A549 (cell line): ENCODE measurements at regions not wholly inside any gene's neighbourhood (a gene's known extent, or its start where the extent isn't known, plus 50 kb on each side); places are given as distances from the start of the nearest gene placed in this dataset.

ENCODE experiments used
- ATAC-seq, 2 experiments: fragments of 200-7000 bp in 1 of 2; fragments of >200 bp in 1 of 2; cut with Nextera tagmentation in 1 of 2; cut with Tn5 transposase in 1 of 2; 3 replicates each; pipeline versions ENCODE4 v1.8.0 to v1.9.1; 2018 to 2020; ENCODE audit warnings: mild to moderate bottlenecking in 1 of 2, moderate library complexity in 1 of 2
- CTCF ChIA-PET: fragments of 300-600 bp; sonication (Branson Sonifier 250); formaldehyde crosslinking; extraction: SDS; loops from one replicate; lab custom pipeline; 2021; ENCODE audit warnings: antibody characterized with exemption, inconsistent platforms; lab: Yijun Ruan, JAX
- POLR2A ChIA-PET: fragments of 350-600 bp; formaldehyde crosslinking; extraction: SDS; loops from one replicate; lab custom pipeline; 2021; ENCODE audit warnings: antibody characterized with exemption, inconsistent platforms; lab: Yijun Ruan, JAX
- DNase-seq, 2 experiments: peaks; one replicate each; pipeline versions ENCODE4 v3.0.0 to v3.0.0-alpha.2; 2011 to 2016; ENCODE audit warnings: low read depth in 1 of 2, low spot score in 1 of 2
- FAIRE-seq: peaks from 2 replicates; lab custom pipeline; 2011; peaks lifted over from hg19 to GRCh38; lab: Jason Lieb, UNC
- H3K27ac ChIP-seq, 2 experiments: fragments of >200 bp; sonication (Bioruptor Twin); formaldehyde crosslinking; 3 replicates each; pipeline ENCODE4 v1.5.1; 2016 to 2017
- H3K4me1 ChIP-seq: fragments of >200 bp; sonication (Bioruptor Twin); formaldehyde crosslinking; 3 replicates; pipeline ENCODE4 v1.6.1; 2016
- H3K4me2 ChIP-seq: fragments of >200 bp; sonication (Bioruptor Twin); formaldehyde crosslinking; 3 replicates; pipeline ENCODE4 v1.6.1; 2016
- H3K4me3 ChIP-seq: fragments of >200 bp; sonication (Bioruptor Twin); formaldehyde crosslinking; 3 replicates; pipeline ENCODE4 v1.5.1; 2016
- H3K9me3 ChIP-seq: fragments of >200 bp; sonication (Bioruptor Twin); formaldehyde crosslinking; 3 replicates; pipeline ENCODE4 v1.6.1; 2016
- ATOH8 ChIP-seq: fragments of 250-450 bp; sonication (Bioruptor Pico); IDR thresholded peaks from 2 replicates; pipeline ENCODE4 v1.5.0; 2020; ENCODE audit warnings: low read depth, mild to moderate bottlenecking, moderate library complexity
- BHLHE40 ChIP-seq: IDR thresholded peaks from 2 replicates; pipeline ENCODE4 v1.6.1; 2012; ENCODE audit warnings: low read depth, low read length, inconsistent platforms
- CBX8 ChIP-seq: fragments of 200-600 bp; sonication (generic); IDR thresholded peaks from 2 replicates; pipeline ENCODE4 v1.6.1; 2016
- CEBPB ChIP-seq, 2 experiments: fragments of >200 bp in 1 of 2; sonication (Bioruptor Twin) in 1 of 2; formaldehyde crosslinking in 1 of 2; IDR thresholded peaks; 2 replicates each; pipeline ENCODE4 v1.6.1; 2012 to 2016
- CHD2 ChIP-seq: fragments of 150-350 bp; IDR thresholded peaks from 2 replicates; pipeline ENCODE4 v1.6.1; 2014; ENCODE audit warnings: low read length; ENCODE audit not compliant: partially characterized antibody
- EHMT2 ChIP-seq: fragments of 200-600 bp; sonication (generic); IDR thresholded peaks from 2 replicates; pipeline ENCODE4 v1.6.1; 2016; ENCODE audit warnings: antibody characterized with exemption, low read depth, mild to moderate bottlenecking, moderate library complexity
- FOSB ChIP-seq: fragments of 250-450 bp; sonication (Bioruptor Pico); IDR thresholded peaks from 2 replicates; pipeline ENCODE4 v1.5.0; 2020; ENCODE audit warnings: mild to moderate bottlenecking, moderate library complexity
- FOSL2 ChIP-seq, 2 experiments: fragments of 450-650 bp in 1 of 2; fragments of >200 bp in 1 of 2; sonication (Bioruptor Twin) in 1 of 2; formaldehyde crosslinking; IDR thresholded peaks; 2 replicates each; pipeline versions ENCODE4 v1.5.0 to v1.6.1; 2016 to 2020; ENCODE audit warnings: mild to moderate bottlenecking in 1 of 2, moderate library complexity in 1 of 2
- FOXS1 ChIP-seq: fragments of 250-450 bp; sonication (Bioruptor Pico); IDR thresholded peaks from 2 replicates; pipeline ENCODE4 v1.5.0; 2020; ENCODE audit warnings: mild to moderate bottlenecking, moderate library complexity
- HOXB13 ChIP-seq: fragments of 250-450 bp; sonication (Bioruptor Pico); IDR thresholded peaks from 2 replicates; pipeline ENCODE4 v1.5.0; 2020; ENCODE audit warnings: low read depth, mild to moderate bottlenecking, moderate library complexity
- MAZ ChIP-seq: fragments of 150-350 bp; IDR thresholded peaks from 2 replicates; pipeline ENCODE4 v1.6.1; 2014; ENCODE audit warnings: antibody characterized with exemption, low read depth, low read length, borderline replicate concordance
- MYC ChIP-seq: IDR thresholded peaks from 2 replicates; pipeline ENCODE4 v1.6.1; 2012; ENCODE audit warnings: mild to moderate bottlenecking, inconsistent platforms, low read length, improper control_type of control experiment, borderline replicate concordance
- RAD21 ChIP-seq, 2 experiments: fragments of >200 bp in 1 of 2; sonication (Bioruptor Twin) in 1 of 2; formaldehyde crosslinking in 1 of 2; IDR thresholded peaks in 1 of 2; conservative IDR thresholded peaks in 1 of 2; 2 replicates in 1 of 2; 3 replicates in 1 of 2; pipeline ENCODE4 v1.6.1; 2012 to 2018; ENCODE audit warnings: inconsistent platforms in 1 of 2
- RARB ChIP-seq: fragments of 250-450 bp; sonication (Bioruptor Pico); IDR thresholded peaks from 2 replicates; pipeline ENCODE4 v1.8.0; 2021; ENCODE audit warnings: mild to moderate bottlenecking, moderate library complexity
- SMC3 ChIP-seq: fragments of >200 bp; sonication (Bioruptor Twin); formaldehyde crosslinking; IDR thresholded peaks from 3 replicates; pipeline ENCODE4 v1.6.1; 2018; ENCODE audit warnings: inconsistent platforms
- ZC3H11A ChIP-seq: fragments of 450-650 bp; IDR thresholded peaks from 2 replicates; pipeline ENCODE4 v1.6.1; 2014; ENCODE audit warnings: antibody characterized with exemption, mild to moderate bottlenecking
- ZFP36 ChIP-seq: fragments of 450-650 bp; IDR thresholded peaks from 2 replicates; pipeline ENCODE4 v1.6.1; 2014; ENCODE audit warnings: borderline replicate concordance; ENCODE audit not compliant: partially characterized antibody
- ZNF302 ChIP-seq: fragments of 250-450 bp; sonication (Bioruptor Pico); IDR thresholded peaks from 2 replicates; pipeline ENCODE4 v1.9.0; 2021; ENCODE audit warnings: inconsistent platforms, mild to moderate bottlenecking, moderate library complexity
- WGBS: methylation state at CpG from one replicate; pipeline ENCODE4 v1.1.6; 2017; ENCODE audit errors: missing lambda C conversion rate; 5-methylcytosine and 5-hydroxymethylcytosine counted together
- TF ChIP-seq, protein P1 (sequence below): fragments of 200-600 bp; sonication (generic); IDR thresholded peaks from 2 replicates; pipeline ENCODE4 v1.6.1; 2016; ENCODE audit warnings: antibody characterized with exemption, mild to moderate bottlenecking, moderate library complexity
- TF ChIP-seq, protein P2 (sequence below): fragments of >200 bp; sonication (Bioruptor Twin); formaldehyde crosslinking; IDR thresholded peaks from 2 replicates; pipeline ENCODE4 v1.6.1; 2016

- H3K9me3 ChIP-seq, result no peaks in the 10 kb centered on the region
- H3K4me1 ChIP-seq, result no peaks in the 10 kb centered on the region
- ATAC-seq (no peak), DNase-seq (no peak)
- H3K4me3 ChIP-seq, result no peak overlapping the region
- 67% methylated on average over 11 of the region's 21 CpGs for WGBS
- POLR2A ChIA-PET, result no interaction called here
- TF ChIP-seq MAZ (no peak), RAD21 (conservative IDR thresholded peaks at IDR 0.05 in 1 of 2, IDR thresholded peaks at IDR 0.05 in 1 of 2) (no peak), CBX8 (no peak), CHD2 (no peak), HOXB13 (CRISPR knock-in tag) (no peak), ZC3H11A (no peak), SMC3 (no peak), FOSL2 (IDR thresholded peaks at IDR 0.05) (no peak), FOSL2 (CRISPR knock-in tag; IDR thresholded peaks at IDR 0.05) (no peak), CEBPB (IDR thresholded peaks at IDR 0.05) (no peak), ZFP36 (no peak), FOSB (CRISPR knock-in tag) (no peak), EHMT2 (no peak), MYC (no peak), ATOH8 (CRISPR knock-in tag) (no peak), BHLHE40 (no peak), FOXS1 (CRISPR knock-in tag) (no peak)
- TF ChIP-seq, protein P1, sequence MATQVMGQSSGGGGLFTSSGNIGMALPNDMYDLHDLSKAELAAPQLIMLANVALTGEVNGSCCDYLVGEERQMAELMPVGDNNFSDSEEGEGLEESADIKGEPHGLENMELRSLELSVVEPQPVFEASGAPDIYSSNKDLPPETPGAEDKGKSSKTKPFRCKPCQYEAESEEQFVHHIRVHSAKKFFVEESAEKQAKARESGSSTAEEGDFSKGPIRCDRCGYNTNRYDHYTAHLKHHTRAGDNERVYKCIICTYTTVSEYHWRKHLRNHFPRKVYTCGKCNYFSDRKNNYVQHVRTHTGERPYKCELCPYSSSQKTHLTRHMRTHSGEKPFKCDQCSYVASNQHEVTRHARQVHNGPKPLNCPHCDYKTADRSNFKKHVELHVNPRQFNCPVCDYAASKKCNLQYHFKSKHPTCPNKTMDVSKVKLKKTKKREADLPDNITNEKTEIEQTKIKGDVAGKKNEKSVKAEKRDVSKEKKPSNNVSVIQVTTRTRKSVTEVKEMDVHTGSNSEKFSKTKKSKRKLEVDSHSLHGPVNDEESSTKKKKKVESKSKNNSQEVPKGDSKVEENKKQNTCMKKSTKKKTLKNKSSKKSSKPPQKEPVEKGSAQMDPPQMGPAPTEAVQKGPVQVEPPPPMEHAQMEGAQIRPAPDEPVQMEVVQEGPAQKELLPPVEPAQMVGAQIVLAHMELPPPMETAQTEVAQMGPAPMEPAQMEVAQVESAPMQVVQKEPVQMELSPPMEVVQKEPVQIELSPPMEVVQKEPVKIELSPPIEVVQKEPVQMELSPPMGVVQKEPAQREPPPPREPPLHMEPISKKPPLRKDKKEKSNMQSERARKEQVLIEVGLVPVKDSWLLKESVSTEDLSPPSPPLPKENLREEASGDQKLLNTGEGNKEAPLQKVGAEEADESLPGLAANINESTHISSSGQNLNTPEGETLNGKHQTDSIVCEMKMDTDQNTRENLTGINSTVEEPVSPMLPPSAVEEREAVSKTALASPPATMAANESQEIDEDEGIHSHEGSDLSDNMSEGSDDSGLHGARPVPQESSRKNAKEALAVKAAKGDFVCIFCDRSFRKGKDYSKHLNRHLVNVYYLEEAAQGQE, result no peak
- TF ChIP-seq, protein P2, sequence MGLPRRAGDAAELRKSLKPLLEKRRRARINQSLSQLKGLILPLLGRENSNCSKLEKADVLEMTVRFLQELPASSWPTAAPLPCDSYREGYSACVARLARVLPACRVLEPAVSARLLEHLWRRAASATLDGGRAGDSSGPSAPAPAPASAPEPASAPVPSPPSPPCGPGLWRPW, result no peak
- TF ChIP-seq, all 56 proteins: peak for 0
- H3K27ac ChIP-seq, result no peak overlapping the region
- no peak for FAIRE-seq
- no peak overlapping the region for H3K4me2 ChIP-seq
- CTCF ChIA-PET, result no interaction called here
Measured at GRCh38 chr1:4177425-4178150, 277.5 kb upstream of the C1orf174 start.

DNA sequence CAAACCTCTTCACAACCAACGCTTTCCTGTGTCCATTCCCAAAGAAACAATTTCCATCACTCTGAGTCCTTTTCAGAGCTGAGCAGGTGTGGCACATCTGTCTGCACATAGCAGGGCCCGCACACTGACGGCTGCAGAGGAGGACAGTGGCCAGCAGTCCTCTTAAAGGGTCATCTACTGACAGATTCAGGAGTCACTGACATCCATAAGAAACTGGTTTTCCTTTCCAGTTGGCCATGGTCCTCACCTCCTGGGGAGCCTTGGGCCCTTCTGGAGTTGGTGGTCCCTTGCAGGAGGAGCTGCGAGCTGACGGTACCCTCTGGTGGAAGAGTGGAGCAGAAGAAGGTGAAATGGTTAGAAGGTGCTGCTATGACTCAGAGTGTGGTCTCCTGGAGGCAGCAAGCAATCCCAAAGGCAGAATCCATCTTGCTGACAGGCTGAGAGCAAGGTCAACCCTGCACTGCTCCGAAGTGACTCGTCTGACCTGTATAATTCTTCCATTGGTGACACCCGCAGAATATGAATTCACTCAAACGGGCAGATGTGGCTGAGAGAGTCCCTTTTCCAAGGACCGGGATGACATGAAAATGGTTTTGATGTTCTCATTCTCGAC is 278.5 kb upstream of the C1orf174 start:
- H3K4me3 ChIP-seq, result no peak overlapping the region
- H3K27ac ChIP-seq, result no peak overlapping the region
- ATAC-seq, result no peak
- TF ChIP-seq MYC (no peak), ATOH8 (CRISPR knock-in tag) (no peak), RARB (no peak), ZNF302 (no peak)
- TF ChIP-seq, all 56 proteins: peak for 0
- DNase-seq (no peak), FAIRE-seq (no peak)
- CTCF ChIA-PET, result no interaction called here
- H3K9me3 ChIP-seq, result no peaks in the 10 kb centered on the region
- no peak overlapping the region for H3K4me2 ChIP-seq
- POLR2A ChIA-PET, result no interaction called here
- no peaks in the 10 kb centered on the region for H3K4me1 ChIP-seq
- WGBS, result 20% methylated on average over 10 of the region's 11 CpGs
